NOMO-1 (cell line): ENCODE measurements at regions not wholly inside any gene's neighbourhood (a gene's known extent, or its start where the extent isn't known, plus 50 kb on each side); places are given as distances from the start of the nearest gene placed in this dataset.
A peak's percentile ranks its signal among the peaks of the same experiment; 100 is the strongest.

ENCODE experiments used
- DNase-seq, 2 experiments: peaks; one replicate each; lab custom pipeline; 2025; ENCODE audit not compliant: unreplicated experiment in 2 of 2; lab: John Stamatoyannopoulos, UW

GRCh38 chr7:47666164-47666862 is 84.4 kb upstream of the TNS3 start:
- no peak for DNase-seq

- no peak for DNase-seq
These were observed 82.8 kb upstream of the TNS3 start for GRCh38 chr7:47664650-47665195.

- DNase-seq: no peak
These were observed 81.9 kb upstream of the TNS3 start for GRCh38 chr7:47663851-47664250.

GRCh38 chr7:47663213-47663612 is 81.3 kb upstream of the TNS3 start:
- DNase-seq: no peak

- no peak for DNase-seq
These were observed 79.3 kb upstream of the TNS3 start for GRCh38 chr7:47661051-47661714.

- no peak for DNase-seq
These were observed 78.0 kb upstream of the TNS3 start for GRCh38 chr7:47659664-47660462.

- DNase-seq: no peak
These were observed 77.2 kb upstream of the TNS3 start for GRCh38 chr7:47658886-47659635.

- DNase-seq: no peak
These were observed 75.2 kb upstream of the TNS3 start for GRCh38 chr7:47657126-47657525.

- DNase-seq: no peak
These were observed 72.9 kb upstream of the TNS3 start for GRCh38 chr7:47654672-47655298.

GRCh38 chr7:47653550-47654411 is 71.9 kb upstream of the TNS3 start:
- no peak for DNase-seq

GRCh38 chr7:47652591-47652990 is 70.7 kb upstream of the TNS3 start:
- no peak for DNase-seq

- no peak for DNase-seq
These were observed 69.7 kb upstream of the TNS3 start for GRCh38 chr7:47651355-47652317.

GRCh38 chr7:47649919-47650318 is 68.0 kb upstream of the TNS3 start:
- no peak for DNase-seq

GRCh38 chr7:47648275-47648925 is 66.5 kb upstream of the TNS3 start:
- DNase-seq: no peak

GRCh38 chr7:47647918-47648250 is 66.0 kb upstream of the TNS3 start:
- no peak for DNase-seq

GRCh38 chr7:47647181-47647917 is 65.4 kb upstream of the TNS3 start:
- DNase-seq: peak in 1 of 2 experiments; percentile 17

- DNase-seq: no peak
These were observed 61.9 kb upstream of the TNS3 start for GRCh38 chr7:47643716-47644400.
